ENCODE measurements at regions not wholly inside any gene's neighbourhood (a gene's known extent, or its start where the extent isn't known, plus 50 kb on each side); places are given as distances from the start of the nearest gene placed in this dataset.

DNA sequence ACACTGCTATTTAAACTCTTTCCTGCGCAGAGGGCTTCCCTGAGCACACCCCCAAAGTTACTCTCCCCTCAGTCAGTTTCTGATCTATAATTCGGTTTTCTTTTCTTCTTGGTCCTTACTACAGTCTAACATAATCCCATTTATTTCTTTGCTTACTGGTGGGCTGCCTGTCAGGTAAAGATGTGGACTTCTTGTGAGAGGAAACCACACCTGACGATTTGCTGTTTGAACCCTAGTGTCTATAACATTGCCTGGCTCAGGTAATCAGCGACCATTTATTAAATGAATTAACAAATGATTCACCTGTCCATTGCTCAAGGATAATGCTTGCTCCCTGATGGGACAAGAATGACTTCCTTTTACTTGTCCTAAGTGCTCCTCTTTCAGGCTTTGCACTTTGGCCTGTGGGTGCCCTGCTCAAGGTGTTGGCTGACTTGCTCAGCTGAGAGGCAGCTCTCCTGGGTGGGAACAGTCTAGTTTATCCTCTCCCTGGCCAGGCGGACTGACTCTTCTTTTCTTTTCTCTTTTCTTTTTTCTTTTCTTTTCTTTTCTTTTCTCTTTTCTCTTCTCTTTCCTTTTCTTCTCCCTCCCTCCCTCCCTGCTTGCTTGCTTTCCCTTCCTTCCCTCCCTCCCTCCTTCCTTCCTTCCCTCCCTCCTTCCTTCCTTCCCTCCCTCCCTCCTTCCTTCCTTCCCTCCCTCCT lies 233.1 kb downstream of the BCAS1 start:
- no peak for DNase-seq (ENCODE audit: low spot score)

DNA sequence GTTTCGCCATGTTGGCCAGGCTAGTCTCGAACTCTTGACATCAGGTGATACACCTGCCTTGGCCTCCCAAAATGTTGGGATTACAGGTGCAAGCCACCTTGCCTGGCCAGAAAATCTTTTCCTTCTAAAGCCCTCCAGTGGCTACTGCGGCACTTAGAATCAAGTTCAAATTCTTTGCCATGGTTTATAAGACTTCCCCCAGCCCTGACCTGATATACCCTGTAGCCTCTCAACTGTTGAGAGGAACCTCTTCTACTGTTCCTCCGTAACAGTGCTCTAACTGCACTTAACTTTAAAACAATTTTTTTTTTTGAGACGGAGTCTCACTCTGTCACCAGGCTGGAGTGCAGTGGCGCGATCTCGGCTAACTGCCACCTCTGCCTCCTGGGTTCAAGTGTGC lies 235.6 kb downstream of the BCAS1 start:
- DNase-seq (ENCODE audit: low spot score), result no peak

DNA sequence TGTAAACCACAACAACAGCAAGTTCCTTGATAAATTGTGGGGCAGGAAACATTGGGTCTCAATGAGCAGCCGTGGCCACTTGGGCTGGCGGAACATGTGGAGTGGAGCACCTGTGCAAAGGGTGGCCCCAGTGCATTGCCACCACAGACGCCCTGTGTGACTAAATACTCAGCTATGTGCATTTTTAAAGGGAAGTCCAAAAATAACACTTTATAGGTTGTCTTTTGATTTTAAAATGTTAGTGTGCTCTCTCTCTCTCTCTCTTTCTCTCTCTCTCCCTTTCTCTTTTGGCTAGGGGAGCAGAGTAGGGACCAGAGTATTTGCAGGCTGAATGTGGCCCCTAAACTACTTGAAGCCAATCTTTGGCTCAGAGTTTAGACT lies 236.3 kb downstream of the BCAS1 start:
- no peak for DNase-seq (ENCODE audit: low spot score)

DNA sequence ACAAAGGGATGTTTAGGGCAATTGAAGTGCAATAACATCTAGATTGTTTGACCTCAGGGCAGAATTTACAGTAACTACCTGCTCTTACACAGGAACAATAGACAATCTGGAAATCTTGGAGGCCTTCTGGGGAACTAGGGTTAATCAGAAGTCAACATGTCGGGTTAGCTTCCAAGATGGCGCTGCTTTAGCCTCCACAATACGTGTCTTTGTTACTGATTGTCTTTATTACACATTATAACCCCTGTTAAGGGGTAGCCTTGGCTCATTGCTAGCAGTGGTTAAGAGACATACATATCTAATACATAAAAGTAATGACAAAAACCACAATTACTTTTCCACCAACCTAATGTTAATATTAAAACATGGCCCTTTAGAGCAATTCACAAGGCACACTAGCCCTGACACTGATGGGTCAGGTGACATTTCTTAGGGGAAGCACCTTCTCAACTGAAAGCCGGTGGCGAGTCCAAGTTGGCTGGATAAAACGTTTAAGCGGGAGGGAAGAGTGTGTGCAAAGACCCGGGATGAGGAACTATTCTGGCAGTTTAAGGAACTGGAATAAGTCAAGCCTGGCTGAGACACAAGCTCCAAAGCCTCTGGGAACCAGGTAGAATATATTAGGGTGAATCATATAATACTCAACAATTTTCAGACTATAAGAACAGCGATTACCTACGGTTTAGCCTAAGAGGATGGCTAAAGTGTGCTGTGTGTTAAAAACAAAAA lies 236.9 kb downstream of the BCAS1 start:
- no peak for DNase-seq (ENCODE audit: low spot score)

DNA sequence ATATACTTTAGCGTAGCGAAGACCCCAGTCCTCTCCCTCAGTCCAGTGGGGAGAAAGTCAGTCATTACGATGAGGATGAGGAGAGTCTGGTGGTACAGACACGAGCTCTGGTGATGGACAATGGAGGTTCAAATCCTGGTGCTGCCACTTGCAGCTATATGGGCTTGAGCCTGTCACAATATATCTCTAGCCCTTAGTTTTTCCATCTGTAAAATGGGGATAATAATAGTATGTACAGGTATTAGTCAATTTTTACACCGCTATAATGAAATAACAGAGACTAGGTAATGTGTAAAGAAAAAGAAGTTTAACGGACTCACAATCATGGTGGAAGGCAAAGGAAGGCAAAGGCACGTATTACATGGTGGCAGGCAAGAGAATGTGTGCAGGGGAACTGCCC lies 237.9 kb downstream of the BCAS1 start:
- no peak for DNase-seq (ENCODE audit: low spot score)

DNA sequence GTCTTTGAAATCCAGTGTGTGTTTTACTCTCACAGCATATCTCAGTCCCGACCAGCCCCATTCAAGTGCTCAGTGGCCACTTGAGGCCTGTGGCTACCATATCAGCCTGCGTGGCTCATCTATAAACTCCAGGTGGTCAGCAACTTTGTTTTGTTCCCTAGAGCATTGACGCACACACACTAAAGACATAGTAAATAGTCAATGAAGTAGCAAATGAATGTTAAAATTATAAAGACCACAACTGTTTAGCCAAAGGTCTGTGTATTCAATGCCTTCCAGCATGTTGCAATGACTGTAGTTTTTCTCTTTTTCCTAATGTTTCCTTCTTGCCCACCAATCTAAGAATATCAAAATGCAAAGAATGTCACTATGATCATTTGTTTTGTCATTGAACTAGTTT lies 238.2 kb upstream of the ZNF217 start:
- no peak for DNase-seq (ENCODE audit: low spot score)

DNA sequence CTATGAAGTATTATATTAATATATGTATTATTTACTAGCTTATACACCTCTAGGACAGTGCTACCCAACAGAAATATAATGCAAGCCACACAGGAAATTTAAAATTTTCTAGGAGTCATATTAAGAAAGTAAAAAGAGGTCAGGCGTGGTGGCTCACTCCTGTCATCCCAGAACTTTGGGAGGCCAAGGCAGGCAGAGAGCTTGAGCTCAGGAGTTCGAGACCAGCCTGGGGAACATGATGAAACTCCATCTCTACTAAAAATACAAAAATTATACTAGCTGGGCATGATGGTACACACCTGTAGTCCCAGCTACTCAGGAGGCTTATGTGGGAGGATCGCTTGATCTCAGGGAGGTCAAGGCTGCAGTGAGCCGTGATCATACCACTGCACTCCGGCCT lies 237.6 kb upstream of the ZNF217 start:
- DNase-seq (ENCODE audit: low spot score), result no peak

DNA sequence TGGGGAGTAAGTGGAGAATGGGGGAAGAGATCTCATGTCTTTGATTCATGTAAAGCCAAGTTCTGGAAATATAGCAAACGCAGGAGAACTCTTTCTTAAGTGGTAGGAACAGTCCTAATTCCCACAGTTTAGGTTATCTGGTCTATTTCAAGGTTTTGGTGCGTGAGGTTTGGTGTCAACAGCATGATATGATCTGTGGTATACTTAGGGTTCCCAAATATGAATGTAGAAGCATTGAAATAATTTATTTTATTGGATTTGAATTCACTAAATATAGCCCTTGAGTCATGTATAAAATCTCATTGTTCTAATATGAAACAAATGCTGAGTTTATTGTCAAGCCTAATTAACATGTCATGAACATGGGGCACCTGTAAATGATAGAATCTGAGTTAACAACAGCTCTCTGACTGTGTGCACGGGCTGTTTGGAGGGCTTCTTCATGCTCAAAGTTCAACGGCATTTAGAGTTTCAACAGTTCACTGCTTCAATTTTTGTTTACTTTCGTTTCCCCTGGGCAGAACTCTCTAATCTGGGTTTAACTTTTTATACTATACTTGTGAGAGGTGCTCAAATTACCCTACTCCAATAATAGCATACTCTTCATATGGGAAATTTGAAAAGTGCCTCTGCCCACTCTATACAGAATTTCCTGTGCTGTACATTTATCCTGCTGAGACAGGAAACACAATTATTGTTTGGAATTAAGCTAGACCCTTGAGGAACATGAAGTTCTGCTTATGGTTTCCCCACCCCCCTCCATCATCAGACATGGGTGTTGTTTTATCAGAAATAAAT lies 236.3 kb upstream of the ZNF217 start:
- DNase-seq (ENCODE audit: low spot score), result peak; percentile 35

DNA sequence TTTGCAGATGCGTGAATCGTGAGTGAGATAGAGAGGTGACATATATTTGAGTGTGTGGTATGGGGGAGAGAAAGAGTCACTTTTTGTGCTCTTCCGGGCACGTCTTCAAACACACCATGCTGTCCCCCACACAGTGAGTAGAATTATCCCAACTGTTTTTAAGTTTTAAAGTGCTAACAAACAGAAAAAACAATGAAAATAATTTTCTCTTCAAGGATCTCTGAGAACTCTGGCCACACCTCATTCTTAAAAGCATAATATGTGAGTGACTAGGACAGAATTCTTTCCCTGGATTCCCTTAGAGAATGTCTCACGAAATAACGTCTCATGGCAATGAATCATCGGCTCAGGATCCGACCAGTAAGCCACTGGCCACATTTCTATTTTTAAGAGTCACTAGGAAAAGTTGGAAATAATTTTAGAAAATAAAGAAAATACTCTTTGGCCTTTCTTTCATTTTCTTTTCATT lies 235.7 kb upstream of the ZNF217 start:
- peak; percentile 85 for DNase-seq (ENCODE audit: low spot score)

DNA sequence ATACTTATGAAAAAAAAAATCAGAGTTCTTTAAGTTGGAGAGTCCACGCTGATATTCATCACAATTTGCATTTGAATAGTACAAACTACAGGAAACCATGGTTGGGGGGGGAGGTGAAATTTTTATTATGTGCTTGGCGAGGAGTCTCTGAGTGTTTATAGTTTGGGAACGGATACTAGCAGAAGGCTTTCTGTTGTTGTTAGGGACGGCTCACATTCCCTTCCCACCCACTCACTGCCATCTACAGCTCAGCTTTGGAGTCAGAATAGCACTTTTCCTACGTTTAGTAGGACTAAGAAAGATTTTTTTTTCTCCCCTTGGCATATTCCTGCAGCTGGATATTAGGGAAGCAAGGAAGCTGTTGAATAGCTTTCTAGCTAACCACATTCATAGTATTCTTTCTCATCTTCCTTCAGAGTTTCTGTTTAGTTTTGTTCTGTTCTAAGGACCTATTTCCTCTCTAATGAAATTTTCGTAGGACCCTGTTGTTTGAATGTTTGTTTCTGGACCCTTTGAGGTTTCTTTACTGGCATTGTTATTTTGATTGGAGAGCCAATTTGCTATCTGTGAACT lies 235.1 kb upstream of the ZNF217 start:
- DNase-seq (ENCODE audit: low spot score), result peak; percentile 89

DNA sequence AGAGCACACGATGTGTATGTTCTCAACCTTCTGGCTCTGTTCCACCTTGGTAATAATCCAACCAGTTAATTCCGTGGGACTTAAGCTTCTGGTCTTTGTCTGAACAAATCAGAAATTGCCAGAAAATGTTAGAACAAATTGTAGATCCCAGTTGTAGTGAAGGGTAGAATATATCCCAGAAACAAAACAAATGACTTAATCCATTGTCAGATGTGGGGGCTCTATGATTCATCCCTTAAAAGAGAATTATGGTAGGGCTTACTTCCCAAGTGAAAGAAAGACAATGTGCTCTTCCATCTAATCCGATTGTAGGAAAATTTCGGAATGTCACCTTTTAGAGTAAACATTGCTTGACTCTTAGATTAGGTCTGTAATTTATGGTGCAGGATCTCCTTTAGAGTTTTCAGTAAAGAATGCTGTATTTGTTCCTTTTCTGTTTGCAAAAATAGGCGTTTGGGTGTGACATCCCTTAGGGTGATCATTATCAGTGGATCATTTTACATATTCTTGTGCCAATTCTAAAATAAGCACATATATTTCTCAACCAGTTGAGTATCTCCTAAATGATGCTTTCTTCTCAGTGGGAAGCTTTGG lies 234.5 kb upstream of the ZNF217 start:
- DNase-seq (ENCODE audit: low spot score), result peak; percentile 73

DNA sequence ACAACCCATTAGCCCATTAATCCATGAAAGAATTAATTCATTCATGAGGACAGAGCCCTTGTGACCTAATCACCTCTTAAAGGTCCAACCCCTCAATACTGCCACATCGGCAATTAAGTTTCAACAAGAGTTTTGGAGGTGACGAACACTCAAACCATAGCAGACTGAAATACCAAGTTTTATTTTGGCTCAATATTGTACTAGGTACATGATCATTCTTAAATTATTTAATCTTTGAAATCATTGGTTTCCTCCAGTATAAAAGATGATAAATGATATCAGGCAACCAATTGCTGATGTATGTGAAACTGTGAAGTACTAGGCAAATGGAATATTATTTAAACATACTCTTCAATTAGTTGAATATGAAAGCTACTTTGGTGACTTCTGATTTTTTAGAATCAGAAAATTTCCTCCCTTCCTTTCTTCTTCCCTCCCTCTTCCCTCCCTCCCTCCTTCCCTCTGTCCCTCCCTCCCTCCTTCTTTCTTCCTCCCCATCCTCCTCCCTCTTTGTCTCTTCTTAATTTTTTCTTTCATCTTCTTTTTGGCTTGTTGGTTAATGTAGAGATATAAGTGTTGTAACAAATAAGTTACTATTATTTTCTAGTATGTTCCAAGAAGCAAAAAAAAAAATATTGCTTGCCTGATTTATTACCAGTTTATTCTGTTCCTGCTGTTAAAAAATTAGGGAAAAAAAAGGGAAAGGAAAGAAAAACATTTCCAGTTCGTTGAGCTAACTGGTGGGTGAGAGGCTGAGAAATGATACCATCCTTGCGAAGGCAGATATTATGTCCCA lies 233.9 kb upstream of the ZNF217 start:
- no peak for DNase-seq (ENCODE audit: low spot score)

DNA sequence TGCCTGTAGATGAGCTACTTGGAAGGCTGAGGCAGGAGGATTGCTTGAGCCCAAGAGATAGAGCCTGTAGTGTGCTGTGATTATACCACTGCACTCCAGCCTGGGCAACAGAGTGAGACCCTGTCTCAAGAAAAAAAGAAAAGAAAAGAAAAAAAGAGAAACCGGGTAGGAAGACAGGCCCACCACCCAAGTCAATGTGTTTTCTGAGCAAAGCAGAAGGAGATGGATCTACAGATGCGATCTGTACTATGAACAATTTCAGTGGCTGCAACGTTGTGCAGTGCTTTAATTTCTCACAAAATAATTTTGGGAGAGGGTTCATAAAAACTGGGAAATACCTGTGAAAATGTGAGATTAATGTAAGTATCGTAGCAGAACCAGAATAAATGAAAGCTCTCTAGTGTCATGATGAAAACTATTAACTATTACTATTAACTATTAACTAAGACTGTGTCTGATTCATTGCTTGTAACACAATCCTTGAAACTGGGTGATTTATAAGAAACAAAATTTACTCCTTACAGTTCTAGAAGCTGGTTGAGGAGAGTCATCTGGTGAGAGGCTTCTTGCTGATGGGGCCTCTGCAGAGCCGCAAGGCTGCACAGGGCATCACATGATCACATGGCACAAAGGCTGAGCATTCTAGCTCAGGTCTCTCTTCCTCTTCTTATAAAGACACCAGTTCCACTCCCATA lies 233.1 kb upstream of the ZNF217 start:
- DNase-seq (ENCODE audit: low spot score), result no peak

DNA sequence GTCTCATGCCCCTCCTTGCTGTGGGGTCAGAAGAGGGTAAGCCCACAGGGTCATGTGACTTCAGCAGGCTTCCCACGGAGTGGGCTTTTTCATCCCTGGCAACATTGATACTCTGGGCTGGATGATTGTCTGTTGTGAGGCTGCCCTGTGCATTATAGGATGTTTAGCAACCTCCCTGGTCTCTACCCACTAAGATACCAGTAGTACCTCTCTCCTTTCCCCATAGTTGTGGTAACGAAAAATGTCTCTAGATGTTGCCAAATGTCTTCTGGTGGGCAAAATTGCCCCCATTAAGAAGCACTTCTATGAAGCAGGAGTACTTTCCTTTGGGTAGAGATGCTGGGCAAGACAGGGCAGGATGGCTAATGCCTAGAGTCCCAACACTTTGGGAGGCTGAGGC lies 232.5 kb upstream of the ZNF217 start:
- DNase-seq (ENCODE audit: low spot score), result no peak

DNA sequence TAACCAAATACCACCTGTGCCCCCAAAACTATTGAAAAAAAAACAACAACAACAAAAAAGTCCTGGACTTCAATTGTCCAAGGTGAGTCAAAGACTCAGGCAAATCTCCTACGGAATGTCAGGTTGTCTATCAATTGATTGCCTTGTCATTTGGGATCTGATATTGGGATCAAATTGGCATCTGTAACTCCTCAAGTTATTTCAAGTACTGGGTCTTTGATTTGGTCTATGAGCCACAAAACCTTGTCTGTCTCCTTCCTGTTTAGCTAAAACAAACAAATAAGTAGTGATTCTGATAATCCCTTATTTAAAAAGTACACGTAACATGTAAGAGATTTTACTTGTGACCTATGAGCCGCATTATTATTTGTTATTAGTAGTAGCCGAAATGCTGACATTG lies 231.6 kb upstream of the ZNF217 start:
- no peak for DNase-seq (ENCODE audit: low spot score)

DNA sequence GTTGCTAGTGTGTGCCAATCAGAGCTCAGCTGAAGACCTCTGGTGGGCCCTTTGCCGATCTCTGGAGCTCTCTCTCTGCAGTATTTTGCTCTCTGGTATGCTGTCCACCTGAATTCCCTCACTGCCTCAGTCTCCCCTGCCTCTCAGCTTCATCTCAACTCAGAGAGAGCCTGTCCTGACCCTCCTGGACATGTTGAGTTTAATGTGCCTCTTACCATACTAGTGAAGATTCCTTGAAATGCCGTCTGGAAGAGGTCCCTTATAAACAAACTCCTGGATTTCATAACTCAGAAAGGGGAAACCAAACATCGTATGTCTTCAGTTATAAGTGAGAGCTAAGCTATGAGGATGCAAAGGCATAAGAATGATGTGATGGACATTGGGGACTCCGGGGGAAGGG lies 231.1 kb upstream of the ZNF217 start:
- DNase-seq (ENCODE audit: low spot score), result no peak

DNA sequence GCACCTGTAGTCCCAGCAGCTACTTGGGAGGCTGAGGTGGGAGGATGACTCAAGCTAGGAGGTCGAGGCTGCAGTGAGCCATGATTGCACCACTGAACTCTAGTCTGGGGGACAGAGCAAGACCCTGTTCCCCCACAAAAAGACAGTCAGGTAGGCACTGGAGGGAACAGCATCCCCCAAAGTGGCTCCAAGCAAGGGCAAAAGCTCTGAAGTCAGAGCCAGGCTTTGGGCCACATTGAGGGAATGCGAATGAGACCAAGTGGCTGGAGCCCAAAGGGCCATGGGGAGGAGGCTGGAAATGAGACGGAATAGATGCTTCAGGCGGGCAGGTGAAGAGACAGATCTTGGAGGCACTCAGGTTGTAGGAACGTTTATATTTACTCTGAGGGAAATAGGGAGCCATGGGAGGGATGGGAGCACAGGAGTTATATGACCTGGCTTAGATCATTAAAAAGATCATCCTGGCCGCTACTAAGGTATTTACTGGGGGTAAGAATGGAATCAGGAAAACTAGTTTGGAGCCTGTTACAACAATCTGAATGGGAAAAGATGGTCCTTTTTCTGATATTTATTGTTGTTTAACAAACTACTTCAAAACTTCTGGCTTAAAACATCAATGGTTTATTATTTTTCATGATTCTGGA lies 229.6 kb upstream of the ZNF217 start:
- no peak for DNase-seq (ENCODE audit: low spot score)

DNA sequence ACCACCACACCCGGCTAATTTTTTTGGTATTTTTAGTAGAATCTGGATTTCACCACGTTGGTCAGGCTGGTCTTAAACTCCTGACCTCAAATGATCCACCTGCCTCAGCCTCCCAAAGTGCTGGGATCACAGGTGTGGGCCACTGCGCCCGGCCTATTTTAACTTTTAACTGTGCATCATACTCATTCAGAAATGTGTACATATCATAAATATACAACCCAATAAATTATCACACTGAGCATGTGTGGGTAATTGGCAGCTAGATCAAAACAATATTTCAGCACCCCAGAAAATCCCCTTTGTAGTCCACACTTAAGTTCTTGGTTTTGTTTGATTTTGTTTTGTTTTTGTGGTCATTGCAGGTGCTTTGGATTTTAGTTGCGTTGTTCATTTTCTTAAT lies 228.9 kb upstream of the ZNF217 start:
- DNase-seq (ENCODE audit: low spot score), result no peak

DNA sequence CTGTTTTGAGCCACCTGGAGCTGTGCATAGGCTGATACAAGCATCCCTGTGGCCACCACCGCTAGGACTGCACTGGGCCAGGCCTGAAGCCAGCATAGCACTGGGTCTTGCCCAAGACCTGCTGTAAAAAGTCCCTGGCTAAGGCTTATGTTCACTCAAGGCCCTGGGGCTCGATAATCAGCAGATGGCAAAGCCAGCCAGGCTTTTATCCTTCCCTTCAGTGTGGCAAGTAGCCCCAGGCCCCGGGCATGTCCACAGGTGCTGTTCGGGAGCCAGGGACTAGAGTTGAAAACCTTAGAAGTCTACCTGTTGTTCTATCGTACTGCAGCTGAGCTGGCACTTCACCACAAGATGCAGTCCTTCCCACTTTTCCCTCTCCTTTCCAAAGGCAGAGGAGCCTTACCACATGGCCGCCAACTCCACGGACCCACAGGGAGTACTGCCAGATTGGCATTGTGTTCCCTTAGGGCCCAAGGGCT lies 226.4 kb upstream of the ZNF217 start:
- DNase-seq (ENCODE audit: low spot score), result no peak

Data from H4 (cell line).